GM12892 (cell line): ENCODE measurements at regions not wholly inside any gene's neighbourhood (a gene's known extent, or its start where the extent isn't known, plus 50 kb on each side); places are given as distances from the start of the nearest gene placed in this dataset.

Source experiments
- POLR2A ChIP-seq: IDR thresholded peaks from 2 replicates; pipeline ENCODE4 v1.6.1; 2011; ENCODE audit warnings: low read depth, low read length, control low read depth
- POLR2AphosphoS5 ChIP-seq: IDR thresholded peaks from 2 replicates; pipeline ENCODE4 v1.6.1; 2011; ENCODE audit warnings: low read depth, low read length, control low read depth
- TAF1 ChIP-seq: IDR thresholded peaks from 2 replicates; pipeline ENCODE4 v1.6.1; 2011; ENCODE audit warnings: low read depth, mild to moderate bottlenecking, control low read depth, low read length, borderline replicate concordance

GRCh38 chr4:71251261-71251660 lies 87.6 kb upstream of the SLC4A4 start:
- TF ChIP-seq POLR2A: no peak
- no peak for TF ChIP-seq POLR2AphosphoS5
- TF ChIP-seq TAF1: no peak
